Esophagus squamous epithelium (tissue), 4 donors: ENCODE measurements at regions not wholly inside any gene's neighbourhood (a gene's known extent, or its start where the extent isn't known, plus 50 kb on each side); places are given as distances from the start of the nearest gene placed in this dataset.
"Not testable (repeated sequence)": the region's sequence is repeated elsewhere in the genome, so short reads cannot be mapped to it uniquely, and the experiment has no call there.

Source experiments
- CTCF ChIP-seq, 6 experiments: fragments of 450-650 bp in 4 of 6; fragments of 200-600 bp in 2 of 6; sonication (generic) in 2 of 6; IDR thresholded peaks; one replicate each; pipeline ENCODE4 v1.5.1; 2016 to 2019; ENCODE audit warnings: antibody characterized with exemption in 6 of 6, mild to moderate bottlenecking in 4 of 6, moderate library complexity in 4 of 6
- POLR2A ChIP-seq, 4 donors: fragments of 450-650 bp; IDR thresholded peaks; one replicate each; pipeline ENCODE4 v1.6.1; 2017; ENCODE audit warnings: antibody characterized with exemption in 4 of 4, mild to moderate bottlenecking in 4 of 4, moderate library complexity in 3 of 4

- not testable (repeated sequence) for TF ChIP-seq CTCF, POLR2A (IDR thresholded peaks at IDR 0.05)
Observed at GRCh38 chr1:149658175-149658574, 74.5 kb downstream of the PPIAL4C start.
